HepG2 (cell line): ENCODE measurements at regions not wholly inside any gene's neighbourhood (a gene's known extent, or its start where the extent isn't known, plus 50 kb on each side); places are given as distances from the start of the nearest gene placed in this dataset.

Experiments used
- GATA4 ChIP-seq: sonication (generic); IDR thresholded peaks from 2 replicates; pipeline ENCODE4 v1.6.1; 2016; ENCODE audit warnings: antibody characterized with exemption, low read depth, borderline replicate concordance
- IRF2 ChIP-seq: IDR thresholded peaks from 2 replicates; pipeline ENCODE4 v1.6.1; 2018; ENCODE audit warnings: missing genetic modification reagents, missing compliant biosample characterization
- LRRFIP1 ChIP-seq: sonication (generic); formaldehyde crosslinking; conservative IDR thresholded peaks from 2 replicates; pipeline ENCODE4 v1.4.0; 2020; ENCODE audit warnings: missing genetic modification reagents
- NFRKB ChIP-seq: fragments of 450-650 bp; IDR thresholded peaks from 2 replicates; pipeline ENCODE4 v1.6.1; 2017
- TARDBP ChIP-seq: sonication (generic); formaldehyde crosslinking; IDR thresholded peaks from 2 replicates; pipeline ENCODE4 v1.8.0; 2022; ENCODE audit warnings: mild to moderate bottlenecking, missing genetic modification reagents
- ZFY ChIP-seq: sonication (generic); formaldehyde crosslinking; IDR thresholded peaks from 2 replicates; pipeline ENCODE4 v1.4.0; 2020; ENCODE audit warnings: missing genetic modification reagents
- ZNF589 ChIP-seq: sonication (generic); formaldehyde crosslinking; conservative IDR thresholded peaks from 2 replicates; pipeline ENCODE4 v1.8.0; 2022; ENCODE audit warnings: mild to moderate bottlenecking, moderate library complexity, missing genetic modification reagents
- TF ChIP-seq, protein P1 (sequence below): sonication (generic); formaldehyde crosslinking; IDR thresholded peaks from one replicate; pipeline ENCODE4 v1.5.1; 2020; ENCODE audit warnings: mild to moderate bottlenecking, missing genetic modification reagents; ENCODE audit errors: not compliant biosample characterization
- TF ChIP-seq, protein P2 (sequence below): sonication (generic); formaldehyde crosslinking; IDR thresholded peaks from 2 replicates; pipeline ENCODE4 v1.5.0; 2020; ENCODE audit warnings: mild to moderate bottlenecking, missing genetic modification reagents, moderate library complexity
- TF ChIP-seq, protein P3 (sequence below): sonication (generic); formaldehyde crosslinking; conservative IDR thresholded peaks from 2 replicates; pipeline ENCODE4 v1.8.1; 2023; ENCODE audit warnings: missing genetic modification reagents

DNA sequence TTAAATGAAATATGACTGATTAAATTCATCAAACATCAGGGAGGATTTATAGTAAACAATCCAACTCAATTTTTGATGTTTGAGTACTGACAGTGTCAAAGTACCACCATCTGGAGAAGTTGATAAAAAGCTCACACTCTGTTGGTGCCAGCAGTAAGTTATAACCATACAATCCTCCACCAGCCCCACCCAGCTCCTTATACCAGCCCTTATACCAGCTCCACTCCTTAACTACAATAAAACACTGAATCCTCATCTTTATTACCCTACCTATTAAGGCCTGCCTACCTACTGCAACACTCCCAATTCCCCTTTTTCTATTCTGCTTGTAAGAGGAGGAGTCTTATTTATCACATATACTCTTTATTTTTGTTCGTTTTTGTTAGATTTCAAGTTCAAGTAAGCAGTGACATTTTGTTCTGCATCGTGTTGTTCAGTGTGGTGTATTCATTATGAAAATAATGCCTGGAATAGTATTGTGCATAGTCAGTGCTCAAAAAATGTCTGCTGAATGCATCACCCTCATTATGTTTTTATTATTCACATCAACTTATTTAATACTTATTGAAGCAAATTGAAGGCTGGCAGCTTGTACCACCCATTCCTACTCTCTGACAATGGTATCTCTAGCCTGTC, 954.7 kb upstream of the ADGRB3 start:
- TF ChIP-seq, protein P1, sequence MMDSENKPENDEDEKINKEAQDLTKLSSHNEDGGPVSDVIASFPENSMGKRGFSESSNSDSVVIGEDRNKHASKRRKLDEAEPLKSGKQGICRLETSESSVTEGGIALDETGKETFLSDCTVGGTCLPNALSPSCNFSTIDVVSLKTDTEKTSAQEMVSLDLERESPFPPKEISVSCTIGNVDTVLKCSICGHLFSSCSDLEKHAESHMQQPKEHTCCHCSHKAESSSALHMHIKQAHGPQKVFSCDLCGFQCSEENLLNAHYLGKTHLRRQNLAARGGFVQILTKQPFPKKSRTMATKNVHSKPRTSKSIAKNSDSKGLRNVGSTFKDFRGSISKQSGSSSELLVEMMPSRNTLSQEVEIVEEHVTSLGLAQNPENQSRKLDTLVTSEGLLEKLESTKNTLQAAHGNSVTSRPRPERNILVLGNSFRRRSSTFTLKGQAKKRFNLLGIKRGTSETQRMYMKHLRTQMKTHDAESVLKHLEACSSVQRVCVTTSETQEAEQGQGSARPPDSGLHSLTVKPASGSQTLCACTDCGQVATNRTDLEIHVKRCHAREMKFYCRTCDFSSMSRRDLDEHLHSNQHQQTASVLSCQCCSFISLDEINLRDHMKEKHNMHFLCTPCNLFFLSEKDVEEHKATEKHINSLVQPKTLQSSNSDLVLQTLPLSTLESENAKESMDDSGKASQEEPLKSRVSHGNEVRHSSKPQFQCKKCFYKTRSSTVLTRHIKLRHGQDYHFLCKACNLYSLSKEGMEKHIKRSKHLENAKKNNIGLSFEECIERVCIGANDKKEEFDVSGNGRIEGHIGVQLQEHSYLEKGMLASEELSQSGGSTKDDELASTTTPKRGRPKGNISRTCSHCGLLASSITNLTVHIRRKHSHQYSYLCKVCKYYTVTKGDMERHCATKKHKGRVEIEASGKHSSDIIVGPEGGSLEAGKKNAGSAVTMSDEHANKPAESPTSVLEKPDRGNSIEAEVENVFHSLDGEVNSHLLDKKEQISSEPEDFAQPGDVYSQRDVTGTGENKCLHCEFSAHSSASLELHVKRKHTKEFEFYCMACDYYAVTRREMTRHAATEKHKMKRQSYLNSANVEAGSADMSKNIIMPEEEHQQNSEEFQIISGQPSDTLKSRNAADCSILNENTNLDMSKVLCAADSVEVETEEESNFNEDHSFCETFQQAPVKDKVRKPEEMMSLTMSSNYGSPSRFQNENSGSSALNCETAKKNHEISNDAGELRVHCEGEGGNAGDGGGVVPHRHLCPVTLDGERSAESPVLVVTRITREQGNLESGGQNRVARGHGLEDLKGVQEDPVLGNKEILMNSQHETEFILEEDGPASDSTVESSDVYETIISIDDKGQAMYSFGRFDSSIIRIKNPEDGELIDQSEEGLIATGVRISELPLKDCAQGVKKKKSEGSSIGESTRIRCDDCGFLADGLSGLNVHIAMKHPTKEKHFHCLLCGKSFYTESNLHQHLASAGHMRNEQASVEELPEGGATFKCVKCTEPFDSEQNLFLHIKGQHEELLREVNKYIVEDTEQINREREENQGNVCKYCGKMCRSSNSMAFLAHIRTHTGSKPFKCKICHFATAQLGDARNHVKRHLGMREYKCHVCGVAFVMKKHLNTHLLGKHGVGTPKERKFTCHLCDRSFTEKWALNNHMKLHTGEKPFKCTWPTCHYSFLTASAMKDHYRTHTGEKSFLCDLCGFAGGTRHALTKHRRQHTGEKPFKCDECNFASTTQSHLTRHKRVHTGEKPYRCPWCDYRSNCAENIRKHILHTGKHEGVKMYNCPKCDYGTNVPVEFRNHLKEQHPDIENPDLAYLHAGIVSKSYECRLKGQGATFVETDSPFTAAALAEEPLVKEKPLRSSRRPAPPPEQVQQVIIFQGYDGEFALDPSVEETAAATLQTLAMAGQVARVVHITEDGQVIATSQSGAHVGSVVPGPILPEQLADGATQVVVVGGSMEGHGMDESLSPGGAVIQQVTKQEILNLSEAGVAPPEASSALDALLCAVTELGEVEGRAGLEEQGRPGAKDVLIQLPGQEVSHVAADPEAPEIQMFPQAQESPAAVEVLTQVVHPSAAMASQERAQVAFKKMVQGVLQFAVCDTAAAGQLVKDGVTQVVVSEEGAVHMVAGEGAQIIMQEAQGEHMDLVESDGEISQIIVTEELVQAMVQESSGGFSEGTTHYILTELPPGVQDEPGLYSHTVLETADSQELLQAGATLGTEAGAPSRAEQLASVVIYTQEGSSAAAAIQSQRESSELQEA (CRISPR knock-in tag): no peak
- TF ChIP-seq, protein P2, sequence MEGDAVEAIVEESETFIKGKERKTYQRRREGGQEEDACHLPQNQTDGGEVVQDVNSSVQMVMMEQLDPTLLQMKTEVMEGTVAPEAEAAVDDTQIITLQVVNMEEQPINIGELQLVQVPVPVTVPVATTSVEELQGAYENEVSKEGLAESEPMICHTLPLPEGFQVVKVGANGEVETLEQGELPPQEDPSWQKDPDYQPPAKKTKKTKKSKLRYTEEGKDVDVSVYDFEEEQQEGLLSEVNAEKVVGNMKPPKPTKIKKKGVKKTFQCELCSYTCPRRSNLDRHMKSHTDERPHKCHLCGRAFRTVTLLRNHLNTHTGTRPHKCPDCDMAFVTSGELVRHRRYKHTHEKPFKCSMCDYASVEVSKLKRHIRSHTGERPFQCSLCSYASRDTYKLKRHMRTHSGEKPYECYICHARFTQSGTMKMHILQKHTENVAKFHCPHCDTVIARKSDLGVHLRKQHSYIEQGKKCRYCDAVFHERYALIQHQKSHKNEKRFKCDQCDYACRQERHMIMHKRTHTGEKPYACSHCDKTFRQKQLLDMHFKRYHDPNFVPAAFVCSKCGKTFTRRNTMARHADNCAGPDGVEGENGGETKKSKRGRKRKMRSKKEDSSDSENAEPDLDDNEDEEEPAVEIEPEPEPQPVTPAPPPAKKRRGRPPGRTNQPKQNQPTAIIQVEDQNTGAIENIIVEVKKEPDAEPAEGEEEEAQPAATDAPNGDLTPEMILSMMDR: no peak
- TF ChIP-seq ZNF589 (CRISPR knock-in tag) (no peak), NFRKB (no peak), IRF2 (CRISPR knock-in tag) (no peak), ZFY (CRISPR knock-in tag) (no peak), GATA4 (no peak), LRRFIP1 (CRISPR knock-in tag) (no peak), TARDBP (no peak)
- TF ChIP-seq, protein P3, sequence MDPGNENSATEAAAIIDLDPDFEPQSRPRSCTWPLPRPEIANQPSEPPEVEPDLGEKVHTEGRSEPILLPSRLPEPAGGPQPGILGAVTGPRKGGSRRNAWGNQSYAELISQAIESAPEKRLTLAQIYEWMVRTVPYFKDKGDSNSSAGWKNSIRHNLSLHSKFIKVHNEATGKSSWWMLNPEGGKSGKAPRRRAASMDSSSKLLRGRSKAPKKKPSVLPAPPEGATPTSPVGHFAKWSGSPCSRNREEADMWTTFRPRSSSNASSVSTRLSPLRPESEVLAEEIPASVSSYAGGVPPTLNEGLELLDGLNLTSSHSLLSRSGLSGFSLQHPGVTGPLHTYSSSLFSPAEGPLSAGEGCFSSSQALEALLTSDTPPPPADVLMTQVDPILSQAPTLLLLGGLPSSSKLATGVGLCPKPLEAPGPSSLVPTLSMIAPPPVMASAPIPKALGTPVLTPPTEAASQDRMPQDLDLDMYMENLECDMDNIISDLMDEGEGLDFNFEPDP (CRISPR knock-in tag): no peak
